ES-I3 (cell line): ENCODE measurements at regions not wholly inside any gene's neighbourhood (a gene's known extent, or its start where the extent isn't known, plus 50 kb on each side); places are given as distances from the start of the nearest gene placed in this dataset.

Experiments
- H3K36me3 ChIP-seq: 2 replicates; pipeline ENCODE4 v1.6.1; 2013; ENCODE audit warnings: mild to moderate bottlenecking, low read length, control low read depth, moderate library complexity; ENCODE audit not compliant: insufficient read depth
- H3K4me1 ChIP-seq: 2 replicates; pipeline ENCODE4 v1.6.1; 2013; ENCODE audit warnings: mild to moderate bottlenecking, control low read depth, low read length; ENCODE audit not compliant: insufficient read depth
- H3K9ac ChIP-seq: 2 replicates; pipeline ENCODE4 v1.6.1; 2013; ENCODE audit warnings: low read depth, mild to moderate bottlenecking, low read length, moderate library complexity
- H3K9me3 ChIP-seq: 2 replicates; pipeline ENCODE4 v1.6.1; 2013; ENCODE audit warnings: mild to moderate bottlenecking, low read length, moderate library complexity; ENCODE audit not compliant: control insufficient read depth, insufficient read depth

DNA sequence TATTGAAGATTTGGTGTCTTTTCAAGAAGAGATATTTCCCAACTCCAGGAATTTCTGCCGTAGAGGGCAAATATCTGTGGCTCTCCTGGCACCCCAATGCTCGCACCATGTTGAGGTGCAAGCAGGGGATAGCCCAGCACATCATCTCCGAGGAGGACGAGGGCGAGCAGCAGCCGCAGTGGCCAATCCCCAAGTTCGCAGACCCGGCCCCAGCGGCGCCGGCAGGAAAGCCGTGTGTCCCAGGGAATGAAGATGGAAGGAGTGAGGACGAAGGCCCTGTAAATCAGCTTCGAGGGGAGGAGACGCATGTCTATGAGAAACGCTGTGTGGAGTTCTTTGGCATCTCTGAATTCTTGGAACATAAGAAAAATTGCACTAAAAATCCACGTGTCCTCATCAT lies 213.4 kb upstream of the UBE2E2 start:
- Histone ChIP-seq H3K4me1 (peaks cover 8% of the 10 kb centered on the region; the same call in 1 of the 2 replicates), H3K9me3 (no peaks in the 10 kb centered on the region), H3K36me3 (no peaks in the 10 kb centered on the region), H3K9ac (no peak overlapping the region)

DNA sequence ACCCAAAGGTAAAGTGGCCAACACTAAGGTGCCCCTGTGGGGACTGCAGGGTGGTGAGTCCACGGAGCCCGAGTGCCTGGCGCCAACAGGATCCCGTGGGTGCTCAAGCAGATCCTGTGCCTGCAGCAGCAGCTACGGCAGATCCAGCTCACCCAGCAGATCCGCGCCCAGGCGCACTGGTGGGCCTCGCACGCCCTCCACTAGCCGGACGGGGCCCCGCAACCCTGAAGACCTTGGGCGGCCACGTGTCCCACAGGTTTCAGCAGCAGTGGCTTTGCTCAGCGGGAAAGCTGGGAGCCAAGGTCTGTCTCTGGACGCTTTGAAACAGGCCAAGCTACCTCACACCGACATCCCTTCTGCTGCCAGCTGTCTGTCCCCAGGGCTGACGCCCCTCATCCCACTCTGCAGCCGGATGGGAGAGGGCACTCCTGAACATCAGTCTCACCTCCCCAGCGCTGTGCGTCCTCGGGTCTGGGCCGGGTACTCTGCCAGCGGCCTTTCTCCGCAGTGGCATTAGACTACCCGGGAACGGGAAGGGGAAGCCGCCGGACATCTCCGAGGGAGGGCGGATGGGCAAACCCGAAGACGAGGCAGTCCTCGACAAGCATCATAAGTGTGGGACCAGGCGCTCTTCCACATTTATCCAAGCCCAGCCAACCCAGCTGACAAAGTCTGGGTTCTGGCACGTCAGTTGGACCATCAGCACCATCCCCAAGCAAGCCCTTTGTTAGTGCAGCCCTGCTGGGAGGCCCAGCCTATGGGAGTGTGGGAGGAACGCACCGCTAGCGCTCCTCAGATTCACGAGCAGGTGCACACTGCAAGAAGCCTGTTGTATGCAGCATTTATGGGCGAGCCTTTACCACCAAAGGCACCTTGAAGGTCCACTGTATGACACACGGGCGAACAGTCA lies 212.6 kb upstream of the UBE2E2 start:
- Histone ChIP-seq H3K9ac (no peak overlapping the region), H3K36me3 (no peaks in the 10 kb centered on the region), H3K4me1 (peaks cover 8% of the 10 kb centered on the region; the same call in 1 of the 2 replicates)

DNA sequence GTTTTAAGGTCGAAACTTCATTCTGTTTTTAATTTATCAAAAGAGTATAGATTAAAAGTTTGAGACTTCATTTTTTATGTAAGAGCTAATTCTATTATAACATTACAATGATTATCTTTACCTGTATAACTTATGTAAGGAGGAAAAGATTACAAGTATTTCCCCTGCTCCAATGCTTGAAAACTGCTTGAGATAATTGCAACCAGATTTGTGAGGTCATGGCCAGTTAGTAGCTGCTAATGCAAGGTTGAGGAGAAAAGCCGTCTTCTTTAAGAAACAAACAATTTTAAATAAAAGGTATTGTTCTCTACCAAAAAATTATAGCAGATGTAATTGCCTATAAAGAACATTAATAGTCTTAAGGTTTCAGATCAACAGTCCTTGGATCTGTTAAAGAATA lies 208.3 kb upstream of the UBE2E2 start:
- Histone ChIP-seq H3K9ac (no peak overlapping the region), H3K9me3 (no peaks in the 10 kb centered on the region), H3K36me3 (no peaks in the 10 kb centered on the region), H3K4me1 (peaks cover 13% of the 10 kb centered on the region)

More for the DNA sequence above, 212.6 kb upstream of the UBE2E2 start:
- no peaks in the 10 kb centered on the region for H3K9me3 ChIP-seq

DNA sequence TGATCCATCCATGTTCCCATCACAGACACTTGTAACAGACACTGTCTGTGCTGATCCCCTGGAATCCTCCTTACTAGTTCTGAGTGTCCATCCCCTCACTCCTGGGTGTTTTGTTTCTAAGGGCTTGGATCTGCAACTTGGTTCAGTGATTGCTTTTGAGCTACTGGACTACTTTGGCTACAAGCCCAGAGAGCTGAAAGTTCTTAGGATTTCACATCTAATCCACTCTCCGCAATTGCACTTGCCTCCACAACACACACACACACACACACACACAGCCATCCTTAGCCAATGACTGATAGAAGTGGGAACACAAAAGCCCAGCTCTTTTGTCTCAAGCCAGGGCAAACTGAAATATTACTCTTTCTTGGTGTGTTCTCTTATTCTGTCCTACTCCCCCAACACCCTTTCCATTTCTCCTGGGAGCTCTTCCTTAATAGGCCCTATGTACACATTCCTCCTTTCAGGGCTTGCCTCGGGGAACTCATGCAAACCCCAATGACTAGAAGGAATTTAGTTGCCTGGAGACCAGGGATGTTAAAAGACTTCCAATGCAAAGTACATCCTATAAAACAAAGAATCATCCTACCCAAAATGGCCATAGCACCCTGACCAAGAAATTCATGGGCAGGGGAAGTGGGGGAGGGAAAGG lies 206.1 kb upstream of the UBE2E2 start:
- no peaks in the 10 kb centered on the region for H3K9me3 ChIP-seq
- no peak overlapping the region for H3K9ac ChIP-seq
- peaks cover 5% of the 10 kb centered on the region for H3K4me1 ChIP-seq
- no peaks in the 10 kb centered on the region for H3K36me3 ChIP-seq

DNA sequence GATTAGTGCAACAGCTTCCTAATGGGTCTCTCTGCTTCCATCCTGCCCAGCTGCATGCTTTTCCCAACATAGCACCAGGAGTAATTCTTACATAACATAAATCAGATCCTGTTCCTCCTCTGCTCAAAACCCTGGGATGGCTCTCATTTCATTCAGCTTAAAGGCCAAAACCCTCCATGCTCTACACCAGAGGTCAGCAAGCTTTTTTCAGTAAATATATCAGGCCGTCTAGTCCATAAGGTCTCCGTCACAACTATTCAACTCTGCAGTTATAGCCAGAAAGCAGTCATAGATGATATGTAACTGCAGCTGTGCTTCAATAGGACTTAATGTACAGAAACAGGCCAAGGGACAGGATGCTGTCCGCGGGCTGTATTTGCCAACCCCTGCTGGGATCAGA lies 202.8 kb upstream of the UBE2E2 start:
- no peak overlapping the region for H3K9ac ChIP-seq
- no peaks in the 10 kb centered on the region; the same call in 1 of the 2 replicates for H3K36me3 ChIP-seq
- H3K4me1 ChIP-seq = peaks cover 5% of the 10 kb centered on the region
- no peaks in the 10 kb centered on the region for H3K9me3 ChIP-seq

DNA sequence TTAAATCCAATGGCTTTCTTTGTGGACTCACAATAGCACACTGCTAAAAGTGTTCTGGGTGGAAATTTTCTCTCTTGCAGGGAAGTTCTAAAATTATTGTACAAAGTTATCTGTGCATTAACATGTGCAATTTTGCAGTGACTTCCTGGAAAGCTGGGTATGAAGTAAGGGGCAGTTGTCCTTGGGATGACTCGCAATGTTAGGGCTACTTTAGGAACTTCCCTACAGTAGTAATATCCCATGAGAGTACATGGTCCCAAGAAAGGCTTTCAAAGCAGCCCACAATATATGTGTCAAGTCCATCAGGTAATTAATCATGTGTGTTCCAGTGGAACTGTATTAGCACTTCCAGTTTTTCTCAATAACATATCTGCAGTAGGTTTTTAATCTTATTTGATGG lies 201.0 kb upstream of the UBE2E2 start:
- no peak overlapping the region for H3K9ac ChIP-seq
- H3K4me1 ChIP-seq = 0 out of 2 replicates have a peak, but pooled peaks cover 1% of the 10 kb centered on the region
- H3K36me3 ChIP-seq = no peaks in the 10 kb centered on the region; the same call in 1 of the 2 replicates
- no peaks in the 10 kb centered on the region for H3K9me3 ChIP-seq

DNA sequence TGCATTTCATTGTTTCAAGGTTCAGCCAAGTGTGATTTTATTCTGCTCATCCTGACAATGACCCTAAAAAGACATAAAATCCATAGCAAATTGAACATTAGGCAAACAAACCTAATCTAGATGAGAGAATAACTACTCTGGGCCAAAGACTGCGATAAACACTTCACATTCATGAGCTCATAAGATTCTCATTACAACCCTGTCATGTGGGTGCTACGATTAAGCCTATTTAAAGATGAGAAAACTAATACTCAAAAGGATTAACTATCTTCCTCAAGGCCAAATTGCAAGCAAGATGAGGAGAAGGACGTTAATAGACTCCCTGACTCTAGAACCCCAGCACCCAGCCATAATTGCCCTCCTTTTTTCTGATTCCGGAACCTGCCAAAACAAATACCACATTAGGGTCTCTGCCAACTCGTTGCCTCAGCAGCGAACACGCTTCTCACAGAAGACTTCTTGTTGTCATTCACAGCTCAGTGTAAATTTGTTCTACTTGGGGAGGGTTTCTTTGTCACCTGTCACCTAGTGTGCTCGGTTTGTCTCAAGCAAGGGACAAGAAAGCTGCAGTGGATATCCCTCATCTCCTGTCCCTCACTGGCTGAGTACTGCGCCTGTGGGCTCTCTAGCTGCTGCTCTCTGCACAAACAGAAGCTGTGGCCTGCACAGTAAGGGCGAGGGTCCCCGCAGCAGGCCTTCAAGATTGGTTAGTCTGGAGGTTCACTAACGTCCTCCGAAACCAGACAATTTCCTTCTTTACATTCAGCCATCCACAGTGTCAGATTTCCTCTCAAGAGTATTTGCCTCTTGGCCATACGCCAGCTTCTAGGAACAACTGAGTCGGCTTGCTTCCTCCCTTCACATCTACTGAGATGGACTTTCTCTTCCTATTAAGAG lies 200.0 kb upstream of the UBE2E2 start:
- Histone ChIP-seq H3K36me3 (no peaks in the 10 kb centered on the region; the same call in 1 of the 2 replicates), H3K4me1 (no peaks in the 10 kb centered on the region), H3K9me3 (no peaks in the 10 kb centered on the region), H3K9ac (no peak overlapping the region)

DNA sequence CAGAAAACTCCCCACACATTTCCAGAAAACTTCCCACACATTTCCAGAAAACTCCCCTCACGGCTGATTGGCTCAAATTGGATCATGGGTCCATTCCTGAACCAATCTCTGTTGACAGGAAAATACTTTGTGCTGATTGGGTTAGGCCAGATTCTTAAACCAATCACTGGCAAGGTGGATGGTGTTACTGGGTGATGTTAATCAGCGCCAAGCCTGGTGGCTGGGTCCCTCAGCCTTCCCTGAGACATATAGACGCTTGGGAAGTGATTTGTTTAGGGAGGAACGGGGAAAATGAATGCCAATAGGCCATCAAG lies 199.4 kb upstream of the UBE2E2 start:
- Histone ChIP-seq H3K36me3 (no peaks in the 10 kb centered on the region; the same call in 1 of the 2 replicates), H3K4me1 (no peaks in the 10 kb centered on the region), H3K9me3 (no peaks in the 10 kb centered on the region), H3K9ac (no peak overlapping the region)

DNA sequence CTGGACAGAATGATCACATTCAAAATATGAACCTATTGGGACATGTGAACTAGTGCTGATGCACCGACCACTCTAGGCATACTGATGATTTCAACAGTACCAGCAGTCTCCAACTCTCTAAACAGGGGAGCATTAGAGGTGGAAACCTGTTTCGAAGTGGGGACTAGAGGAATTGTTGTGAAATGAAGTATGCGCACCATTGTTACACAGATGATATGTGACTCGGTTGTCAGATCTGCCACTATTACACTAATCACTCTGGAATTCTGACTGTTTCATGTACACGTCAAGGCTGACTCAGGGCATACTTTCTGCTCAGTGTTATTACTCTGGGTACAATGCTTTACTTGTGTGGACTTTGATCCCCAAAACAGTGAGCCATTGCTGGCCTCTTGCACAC lies 198.2 kb upstream of the UBE2E2 start:
- Histone ChIP-seq H3K36me3 (no peaks in the 10 kb centered on the region; the same call in 1 of the 2 replicates), H3K9me3 (no peaks in the 10 kb centered on the region), H3K9ac (no peak overlapping the region), H3K4me1 (no peaks in the 10 kb centered on the region)

DNA sequence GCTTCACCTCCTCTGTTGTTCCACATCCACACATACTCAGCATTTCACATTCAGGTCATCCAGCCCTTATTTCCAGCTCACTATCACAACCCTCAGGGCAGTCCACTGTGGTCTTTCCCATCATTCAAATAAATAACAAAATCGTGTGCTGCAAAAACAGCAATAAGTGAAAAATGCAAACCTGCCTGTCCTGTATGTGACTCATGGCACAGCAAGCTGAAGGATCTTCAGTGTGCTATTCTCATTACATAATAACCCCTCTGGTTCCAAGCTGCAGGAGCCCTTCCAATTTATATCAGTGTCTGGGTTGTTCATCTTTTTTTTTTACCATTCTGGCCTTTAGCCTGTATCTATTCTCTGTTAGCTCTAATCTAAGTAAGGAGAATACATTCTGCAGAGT lies 185.3 kb upstream of the UBE2E2 start:
- Histone ChIP-seq H3K36me3 (no peaks in the 10 kb centered on the region), H3K4me1 (peaks cover 4% of the 10 kb centered on the region), H3K9ac (no peak overlapping the region), H3K9me3 (no peaks in the 10 kb centered on the region)

DNA sequence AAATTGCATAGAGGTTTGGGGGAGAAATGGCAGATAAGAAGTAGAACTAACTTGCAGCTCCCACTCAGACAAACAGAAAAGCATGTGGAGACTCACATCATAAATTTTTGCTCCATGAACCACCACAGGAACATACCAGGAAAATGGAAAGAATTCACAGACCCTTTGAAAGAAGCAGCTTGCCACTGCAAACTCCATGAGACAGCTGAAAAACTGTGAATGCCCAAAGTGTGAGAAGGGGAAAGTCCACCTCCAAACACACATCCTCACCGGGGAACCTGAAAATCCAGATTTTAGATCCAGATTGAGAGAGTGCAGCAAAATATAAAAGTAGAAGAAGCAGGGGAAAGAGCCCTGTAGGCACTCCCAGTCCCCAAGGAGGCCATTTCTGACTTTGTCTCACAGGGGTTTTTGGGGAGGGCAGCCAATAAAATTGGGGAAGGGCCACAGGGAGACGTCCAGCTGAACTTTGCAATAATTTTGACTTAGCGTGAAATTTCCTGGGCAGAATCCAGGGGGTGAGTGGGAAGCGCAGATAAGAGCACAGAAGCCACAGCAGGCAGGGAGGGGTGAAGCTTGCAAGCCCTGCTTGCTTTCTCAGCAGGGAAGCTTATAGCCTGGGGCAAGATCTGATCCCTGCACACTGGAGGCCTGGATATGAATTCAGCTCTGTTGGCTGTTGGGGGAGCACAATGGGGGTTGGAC lies 183.4 kb upstream of the UBE2E2 start:
- H3K36me3 ChIP-seq = no peaks in the 10 kb centered on the region
- peaks cover 4% of the 10 kb centered on the region for H3K4me1 ChIP-seq
- no peak overlapping the region for H3K9ac ChIP-seq
- 0 out of 2 replicates have a peak, but pooled peaks cover 4% of the 10 kb centered on the region for H3K9me3 ChIP-seq

DNA sequence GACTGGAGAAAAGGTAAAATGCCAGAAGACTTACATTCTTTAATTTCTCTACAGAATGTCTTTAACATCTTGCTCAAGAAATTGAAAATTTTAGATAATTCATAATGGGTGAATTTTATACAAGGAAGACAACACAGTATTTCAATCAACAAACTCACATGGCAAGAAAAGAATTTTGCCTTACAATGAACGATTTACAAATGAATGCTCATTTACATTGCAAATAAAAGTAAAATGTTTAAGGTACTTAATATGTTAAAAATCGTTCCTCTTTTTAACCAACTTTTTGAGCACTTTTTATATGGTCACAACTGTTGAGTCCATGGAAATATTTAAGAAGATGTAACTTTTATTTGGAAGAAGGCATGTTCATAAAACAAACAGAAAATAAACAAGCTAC lies 174.8 kb upstream of the UBE2E2 start:
- H3K9me3 ChIP-seq = 0 out of 2 replicates have a peak, but pooled peaks cover 4% of the 10 kb centered on the region
- H3K4me1 ChIP-seq = peaks cover 21% of the 10 kb centered on the region
- H3K36me3 ChIP-seq = no peaks in the 10 kb centered on the region; the same call in 1 of the 2 replicates
- no peak overlapping the region for H3K9ac ChIP-seq

DNA sequence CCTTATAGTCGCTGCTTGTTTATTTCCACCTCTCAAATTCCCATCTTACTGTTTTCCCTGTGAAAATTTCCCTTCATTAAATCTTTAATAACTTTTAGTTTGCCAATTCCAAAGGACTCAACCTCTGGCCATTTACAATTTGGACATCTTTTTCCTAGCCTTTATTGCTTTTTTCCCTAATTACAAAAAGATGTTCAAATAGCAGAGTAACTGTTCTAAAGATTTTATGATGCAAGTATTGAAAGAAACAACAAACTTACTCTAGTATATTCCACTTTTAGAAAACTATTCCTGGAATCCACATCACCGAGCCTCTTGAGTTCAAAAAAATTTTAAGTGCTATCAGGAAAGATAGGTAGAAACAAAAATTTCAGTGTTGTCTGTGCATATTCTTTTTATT lies 174.1 kb upstream of the UBE2E2 start:
- Histone ChIP-seq H3K36me3 (no peaks in the 10 kb centered on the region; the same call in 1 of the 2 replicates), H3K4me1 (peaks cover 21% of the 10 kb centered on the region), H3K9me3 (peaks cover 2% of the 10 kb centered on the region; the same call in 1 of the 2 replicates), H3K9ac (no peak overlapping the region)
